ENCODE measurements at regions not wholly inside any gene's neighbourhood (a gene's known extent, or its start where the extent isn't known, plus 50 kb on each side); places are given as distances from the start of the nearest gene placed in this dataset.

- DNase-seq (no peak), ATAC-seq (ENCODE audit: low FRiP score in 2 of 2) (no peak)
- H3K36me3 ChIP-seq: no peaks in the 10 kb centered on the region
- no peak for TF ChIP-seq POLR2AphosphoS5 (IDR thresholded peaks at IDR 0.05)
- no peak for TF ChIP-seq EP300 (IDR thresholded peaks at IDR 0.05)
- TF ChIP-seq POLR2A (IDR thresholded peaks at IDR 0.05): no peak
- no peak for TF ChIP-seq CTCF (IDR thresholded peaks at IDR 0.05)
- H3K27me3 ChIP-seq: no peaks in the 10 kb centered on the region
- H3K4me3 ChIP-seq: no peak overlapping the region
- no peaks in the 10 kb centered on the region for H3K9me3 ChIP-seq
- no peak overlapping the region for H3K27ac ChIP-seq
- 76 to 96% methylated on average over 1 of the region's 1 CpG for WGBS, 2 donors
- peaks cover 0 to 6% (median 0%) of the 10 kb centered on the region in 4 donors for H3K4me1 ChIP-seq
Observed at GRCh38 chr6:81999826-82000225, 247.3 kb upstream of the TENT5A start.

- no peak for ATAC-seq (ENCODE audit: low FRiP score in 2 of 2)
- Histone ChIP-seq H3K27me3 (no peaks in the 10 kb centered on the region), H3K27ac (no peak overlapping the region), H3K4me3 (no peak overlapping the region), H3K9me3 (no peaks in the 10 kb centered on the region), H3K4me1 (peaks cover 0 to 6% (median 0%) of the 10 kb centered on the region in 4 donors), H3K36me3 (no peaks in the 10 kb centered on the region)
- WGBS, 2 donors: 84 to 100% methylated on average over 2 of the region's 2 CpGs
- no peak for TF ChIP-seq POLR2AphosphoS5 (IDR thresholded peaks at IDR 0.05)
- TF ChIP-seq POLR2A (IDR thresholded peaks at IDR 0.05): no peak
- TF ChIP-seq EP300 (IDR thresholded peaks at IDR 0.05): no peak
- no peak for TF ChIP-seq CTCF (IDR thresholded peaks at IDR 0.05)
- no peak for DNase-seq
Observed at GRCh38 chr6:81999270-81999669, 246.8 kb upstream of the TENT5A start.

GRCh38 chr6:81998432-81998831 lies 246.0 kb upstream of the TENT5A start:
- no peak for TF ChIP-seq POLR2AphosphoS5 (IDR thresholded peaks at IDR 0.05)
- no peak for TF ChIP-seq CTCF (IDR thresholded peaks at IDR 0.05)
- no peak for TF ChIP-seq POLR2A (IDR thresholded peaks at IDR 0.05)
- no peak for TF ChIP-seq EP300 (IDR thresholded peaks at IDR 0.05)
- Histone ChIP-seq H3K36me3 (no peaks in the 10 kb centered on the region), H3K27me3 (no peaks in the 10 kb centered on the region), H3K4me1 (peaks cover 0 to 6% (median 0%) of the 10 kb centered on the region in 4 donors), H3K27ac (no peak overlapping the region), H3K9me3 (no peaks in the 10 kb centered on the region), H3K4me3 (no peak overlapping the region)
- DNase-seq: no peak
- ATAC-seq (ENCODE audit: low FRiP score in 2 of 2): no peak
- WGBS, 2 donors: 96 to 100% methylated on average over 1 of the region's 1 CpG

- no peak for TF ChIP-seq POLR2AphosphoS5 (IDR thresholded peaks at IDR 0.05)
- TF ChIP-seq POLR2A (IDR thresholded peaks at IDR 0.05): no peak
- no peak for TF ChIP-seq CTCF (IDR thresholded peaks at IDR 0.05)
- TF ChIP-seq EP300 (IDR thresholded peaks at IDR 0.05): no peak
- no peaks in the 10 kb centered on the region for H3K9me3 ChIP-seq
Observed at GRCh38 chr6:81997090-81997926, 244.8 kb upstream of the TENT5A start.

More at GRCh38 chr6:81997090-81997926, 244.8 kb upstream of the TENT5A start:
- Histone ChIP-seq H3K4me1 (peaks cover 0 to 6% (median 0%) of the 10 kb centered on the region in 4 donors), H3K27me3 (no peaks in the 10 kb centered on the region), H3K27ac (peak overlapping the region in 1 of 4 donors; percentile 2), H3K36me3 (no peaks in the 10 kb centered on the region), H3K4me3 (no peak overlapping the region)
- DNase-seq (no peak), ATAC-seq (ENCODE audit: low FRiP score in 2 of 2) (peak in 1 of 2 donors; percentile 64)
- WGBS, 2 donors: 44% methylated on average over 4 of the region's 4 CpGs

Data from upper lobe of left lung (tissue), 6 donors.